ENCODE measurements at regions not wholly inside any gene's neighbourhood (a gene's known extent, or its start where the extent isn't known, plus 50 kb on each side); places are given as distances from the start of the nearest gene placed in this dataset.

DNA sequence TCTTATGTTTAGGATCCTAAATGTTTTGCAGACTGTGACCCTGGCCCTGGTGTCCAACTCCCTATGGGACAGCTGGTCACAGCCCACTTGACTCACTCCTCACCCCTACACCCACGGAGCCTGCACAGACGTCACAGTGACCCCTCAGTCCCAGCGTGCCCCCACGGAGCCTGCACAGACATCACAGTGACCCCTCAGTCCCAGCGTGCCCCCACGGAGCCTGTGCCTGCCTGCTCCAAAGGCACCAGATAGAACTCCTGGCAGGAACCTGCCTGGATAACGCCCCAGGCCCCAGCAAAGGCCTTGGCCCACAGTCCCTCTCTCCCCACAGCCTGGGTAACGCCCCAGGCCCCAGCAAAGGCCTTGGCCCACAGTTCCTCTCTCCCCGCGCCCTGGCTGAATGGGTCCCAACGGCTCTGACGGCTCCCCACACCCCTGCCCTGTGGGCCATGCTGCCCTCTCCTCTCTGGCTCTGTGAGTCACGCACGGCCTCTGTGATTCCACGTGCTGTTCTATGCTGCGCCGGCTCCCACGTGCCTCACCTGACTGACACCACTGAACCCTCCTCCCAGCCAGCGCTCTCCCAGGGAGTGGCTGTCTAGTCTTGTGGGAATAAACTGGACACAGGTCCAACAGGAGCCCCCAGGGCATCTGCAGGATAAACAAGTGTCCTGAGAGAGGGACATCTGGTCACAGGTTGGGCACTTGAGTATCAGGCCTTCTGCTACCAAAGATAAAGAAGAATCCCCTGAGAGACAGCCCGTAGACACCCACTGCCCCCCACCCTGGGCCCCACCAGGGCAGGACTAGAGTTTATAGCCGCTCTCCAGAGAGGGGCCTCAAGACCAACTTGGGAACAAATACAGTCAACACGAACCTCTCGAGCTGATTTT is 250.3 kb downstream of the BRD1 start:
- Histone ChIP-seq H3K36me3 (ENCODE audit: control insufficient read depth in 1 of 2, insufficient read depth in 2 of 2, low read length in 2 of 2) (no peaks in the 10 kb centered on the region), H3K9me3 (ENCODE audit: control insufficient read depth in 1 of 2, insufficient read depth in 1 of 2, low read depth in 1 of 2, low read length in 2 of 2) (peaks cover 9 to 11% of the 10 kb centered on the region in 2 experiments; a peak in 2 of 4 replicates), H4K20me1 (ENCODE audit: insufficient read depth) (no peaks in the 10 kb centered on the region), H3K4me3 (replicated peaks in 1 of 2; ENCODE audit: low read depth in 1 of 2, low read length in 2 of 2) (no peak overlapping the region), H3K79me2 (ENCODE audit: insufficient read depth, low read length) (peaks cover 29% of the 10 kb centered on the region), H3K27me3 (ENCODE audit: insufficient read depth, low read length) (no peaks in the 10 kb centered on the region), H2AFZ (ENCODE audit: low read depth, low read length, poor library complexity, severe bottlenecking) (no peak overlapping the region), H3K9ac (ENCODE audit: low read length) (no peak overlapping the region), H3K4me2 (ENCODE audit: low read length) (no peak overlapping the region), H3K4me1 (ENCODE audit: control insufficient read depth in 1 of 2, insufficient read depth in 2 of 2, low read length in 2 of 2) (no peaks in the 10 kb centered on the region), H3K9me2 (ENCODE audit: insufficient read depth) (no peaks in the 10 kb centered on the region), H3K27ac (ENCODE audit: low read depth, low read length) (no peak overlapping the region)
- POLR2A ChIA-PET: no interaction called here
- RAD21 ChIA-PET (ENCODE audit: low non-redundant PET in 1 of 2, low total read pairs in 2 of 2, uncharacterized antibody in 2 of 2, unreplicated experiment in 2 of 2): no interaction called here
- BruUV-seq (replicated peaks): no TSS peak
- no peak for ATAC-seq
- CTCF ChIA-PET: no interaction called here
- TF ChIP-seq EZH2phosphoT487 (IDR thresholded peaks at IDR 0.05; ENCODE audit: borderline replicate concordance) (no peak), YY1 (IDR thresholded peaks at IDR 0.05; ENCODE audit: extremely low read depth, insufficient replicate concordance, low read depth, low read length) (no peak), EZH2 (IDR thresholded peaks at IDR 0.05) (no peak), SRF (IDR thresholded peaks at IDR 0.05; ENCODE audit: low read depth) (no peak), SIN3A (IDR thresholded peaks at IDR 0.05; ENCODE audit: low read depth) (no peak), RAD21 (IDR thresholded peaks at IDR 0.05; ENCODE audit: low read depth) (no peak), TCF7L2 (IDR thresholded peaks at IDR 0.05; ENCODE audit: borderline replicate concordance, extremely low read depth, insufficient read depth, insufficient read length) (no peak)
- TF ChIP-seq, protein P1, sequence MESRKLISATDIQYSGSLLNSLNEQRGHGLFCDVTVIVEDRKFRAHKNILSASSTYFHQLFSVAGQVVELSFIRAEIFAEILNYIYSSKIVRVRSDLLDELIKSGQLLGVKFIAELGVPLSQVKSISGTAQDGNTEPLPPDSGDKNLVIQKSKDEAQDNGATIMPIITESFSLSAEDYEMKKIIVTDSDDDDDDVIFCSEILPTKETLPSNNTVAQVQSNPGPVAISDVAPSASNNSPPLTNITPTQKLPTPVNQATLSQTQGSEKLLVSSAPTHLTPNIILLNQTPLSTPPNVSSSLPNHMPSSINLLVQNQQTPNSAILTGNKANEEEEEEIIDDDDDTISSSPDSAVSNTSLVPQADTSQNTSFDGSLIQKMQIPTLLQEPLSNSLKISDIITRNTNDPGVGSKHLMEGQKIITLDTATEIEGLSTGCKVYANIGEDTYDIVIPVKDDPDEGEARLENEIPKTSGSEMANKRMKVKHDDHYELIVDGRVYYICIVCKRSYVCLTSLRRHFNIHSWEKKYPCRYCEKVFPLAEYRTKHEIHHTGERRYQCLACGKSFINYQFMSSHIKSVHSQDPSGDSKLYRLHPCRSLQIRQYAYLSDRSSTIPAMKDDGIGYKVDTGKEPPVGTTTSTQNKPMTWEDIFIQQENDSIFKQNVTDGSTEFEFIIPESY (IDR thresholded peaks at IDR 0.05; ENCODE audit: extremely low read depth, insufficient replicate concordance, low read length): no peak
- DNase-seq (ENCODE audit: low read depth, low spot score): no peak
- intact Hi-C loops (cut with micrococcal nuclease): no loop called here
